ENCODE measurements at regions not wholly inside any gene's neighbourhood (a gene's known extent, or its start where the extent isn't known, plus 50 kb on each side); places are given as distances from the start of the nearest gene placed in this dataset.

DNA sequence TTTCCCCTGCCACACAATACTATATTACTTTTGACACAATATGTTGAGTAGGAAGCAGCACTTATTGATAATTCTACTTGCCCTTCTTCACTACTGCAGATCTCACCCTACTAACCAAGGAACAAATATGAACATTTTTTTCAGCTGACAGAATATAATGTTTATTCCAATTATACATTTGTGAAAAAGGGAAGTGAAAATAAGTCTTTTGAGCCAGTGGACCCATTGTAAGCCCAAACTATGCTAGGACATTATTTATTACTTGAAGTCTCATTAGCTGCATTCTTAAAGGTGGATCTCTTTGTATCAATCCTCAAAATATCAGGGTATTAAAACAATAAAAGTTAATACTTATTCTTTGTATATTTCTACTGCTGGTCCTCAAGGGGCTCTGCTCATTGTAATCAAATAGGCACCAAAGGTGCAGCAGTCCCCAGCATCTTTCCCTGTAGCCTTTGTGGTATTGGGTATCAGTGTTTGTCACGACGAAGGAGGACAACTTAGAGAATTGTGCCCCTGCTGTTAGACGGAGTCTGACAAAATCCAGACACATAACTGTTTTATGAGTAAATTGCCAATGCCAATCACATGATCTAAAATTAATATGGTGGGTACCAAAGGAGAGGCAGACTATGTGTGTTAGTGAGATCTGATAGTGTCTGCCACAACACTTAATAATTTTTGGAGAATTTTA, 453.5 kb upstream of the CDH9 start:
- H3K27ac Mint-ChIP-seq, result no peak overlapping the region
- TF ChIP-seq, protein P1, sequence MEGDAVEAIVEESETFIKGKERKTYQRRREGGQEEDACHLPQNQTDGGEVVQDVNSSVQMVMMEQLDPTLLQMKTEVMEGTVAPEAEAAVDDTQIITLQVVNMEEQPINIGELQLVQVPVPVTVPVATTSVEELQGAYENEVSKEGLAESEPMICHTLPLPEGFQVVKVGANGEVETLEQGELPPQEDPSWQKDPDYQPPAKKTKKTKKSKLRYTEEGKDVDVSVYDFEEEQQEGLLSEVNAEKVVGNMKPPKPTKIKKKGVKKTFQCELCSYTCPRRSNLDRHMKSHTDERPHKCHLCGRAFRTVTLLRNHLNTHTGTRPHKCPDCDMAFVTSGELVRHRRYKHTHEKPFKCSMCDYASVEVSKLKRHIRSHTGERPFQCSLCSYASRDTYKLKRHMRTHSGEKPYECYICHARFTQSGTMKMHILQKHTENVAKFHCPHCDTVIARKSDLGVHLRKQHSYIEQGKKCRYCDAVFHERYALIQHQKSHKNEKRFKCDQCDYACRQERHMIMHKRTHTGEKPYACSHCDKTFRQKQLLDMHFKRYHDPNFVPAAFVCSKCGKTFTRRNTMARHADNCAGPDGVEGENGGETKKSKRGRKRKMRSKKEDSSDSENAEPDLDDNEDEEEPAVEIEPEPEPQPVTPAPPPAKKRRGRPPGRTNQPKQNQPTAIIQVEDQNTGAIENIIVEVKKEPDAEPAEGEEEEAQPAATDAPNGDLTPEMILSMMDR (IDR thresholded peaks at IDR 0.05), result no peak
- intact Hi-C loops (cut with micrococcal nuclease), result no loop called here
- H3K9me3 Mint-ChIP-seq, result peaks cover 11% of the 10 kb centered on the region
- no peaks in the 10 kb centered on the region for H3K4me1 Mint-ChIP-seq (ENCODE audit: low read depth)
- no peak for DNase-seq
- ATAC-seq, result no peak
- POLR2A ChIA-PET, result no interaction called here
- no peaks in the 10 kb centered on the region for H3K36me3 Mint-ChIP-seq (ENCODE audit: low read depth)
- H3K27me3 Mint-ChIP-seq, result no peaks in the 10 kb centered on the region
- no peak overlapping the region for H3K4me3 Mint-ChIP-seq
- CTCF ChIA-PET, result no interaction called here

DNA sequence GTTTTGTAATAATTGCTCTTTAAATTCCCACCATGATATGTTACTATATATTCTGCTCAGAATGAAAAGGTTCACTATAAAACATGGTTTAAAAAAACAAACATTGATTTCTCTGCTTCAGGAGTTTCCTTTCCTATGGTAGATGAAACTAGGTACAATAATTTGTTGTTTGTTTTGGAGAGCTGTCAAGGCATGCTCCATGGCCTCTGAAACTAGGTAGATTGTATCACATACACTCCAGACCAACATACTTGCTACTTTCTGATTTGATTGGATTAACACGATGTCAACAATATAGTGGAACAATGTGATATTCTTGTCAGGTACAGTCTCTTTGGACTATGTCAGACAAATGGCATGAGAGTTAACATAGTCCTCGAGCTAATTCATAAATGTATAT, 452.7 kb upstream of the CDH9 start:
- TF ChIP-seq, protein P1 (IDR thresholded peaks at IDR 0.05), result no peak
- ChIA-PET POLR2A (no interaction called here), CTCF (no interaction called here)
- DNase-seq (no peak), ATAC-seq (no peak)
- intact Hi-C loops (cut with micrococcal nuclease), result no loop called here
- peaks cover 13% of the 10 kb centered on the region for H3K9me3 Mint-ChIP-seq
- no peak overlapping the region for H3K4me3 Mint-ChIP-seq
- H3K4me1 Mint-ChIP-seq (ENCODE audit: low read depth), result no peaks in the 10 kb centered on the region
- no peaks in the 10 kb centered on the region for H3K27me3 Mint-ChIP-seq
- H3K36me3 Mint-ChIP-seq (ENCODE audit: low read depth), result no peaks in the 10 kb centered on the region
- H3K27ac Mint-ChIP-seq, result no peak overlapping the region

DNA sequence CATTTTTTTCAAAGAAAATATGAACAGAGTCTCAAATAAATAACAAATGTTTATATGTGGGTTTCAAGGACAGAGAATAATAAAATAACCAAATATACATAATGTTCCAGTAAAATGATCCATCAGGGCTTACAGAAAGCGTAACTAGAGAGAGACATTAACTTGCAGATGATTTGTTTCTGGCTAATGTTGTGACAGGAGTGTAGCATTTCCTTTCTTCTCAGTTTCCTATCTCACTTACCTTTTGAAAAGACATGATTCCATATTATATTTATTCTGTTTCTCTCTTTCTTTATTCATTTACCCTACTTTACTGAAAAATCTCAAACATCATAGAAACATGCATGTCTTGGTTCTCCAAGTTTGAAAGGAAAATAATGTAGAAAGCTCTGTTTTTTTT, 451.3 kb upstream of the CDH9 start:
- H3K36me3 Mint-ChIP-seq (ENCODE audit: low read depth), result no peaks in the 10 kb centered on the region
- H3K4me3 Mint-ChIP-seq, result no peak overlapping the region
- peaks cover 13% of the 10 kb centered on the region for H3K9me3 Mint-ChIP-seq
- ChIA-PET CTCF (no interaction called here), POLR2A (no interaction called here)
- intact Hi-C loops (cut with micrococcal nuclease), result no loop called here
- H3K27ac Mint-ChIP-seq, result no peak overlapping the region
- DNase-seq (no peak), ATAC-seq (no peak)
- TF ChIP-seq, protein P1 (IDR thresholded peaks at IDR 0.05), result no peak
- H3K27me3 Mint-ChIP-seq, result no peaks in the 10 kb centered on the region
- no peaks in the 10 kb centered on the region for H3K4me1 Mint-ChIP-seq (ENCODE audit: low read depth)

DNA sequence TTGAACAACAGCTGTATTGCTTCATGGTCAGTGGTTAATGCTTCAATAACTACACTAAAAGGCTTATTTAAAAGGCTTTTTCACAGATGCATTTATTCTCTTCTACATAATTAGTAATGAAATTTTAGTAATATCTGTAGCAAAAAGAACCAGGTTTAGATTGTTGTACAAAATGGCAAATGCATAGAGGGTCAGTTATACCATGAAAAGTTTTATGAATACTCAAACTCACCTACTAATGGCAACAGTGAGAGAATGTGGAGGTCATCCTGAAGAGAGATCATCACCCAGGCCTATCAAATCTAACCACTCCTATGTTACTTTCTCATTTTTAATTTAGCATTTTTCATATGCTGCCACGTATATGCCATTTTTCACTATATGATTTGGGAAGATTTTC, 444.3 kb upstream of the CDH9 start:
- Mint-ChIP-seq H3K4me1 (ENCODE audit: low read depth) (no peaks in the 10 kb centered on the region), H3K27me3 (no peaks in the 10 kb centered on the region), H3K4me3 (no peak overlapping the region), H3K9me3 (peaks cover 10% of the 10 kb centered on the region), H3K27ac (no peak overlapping the region), H3K36me3 (ENCODE audit: low read depth) (no peaks in the 10 kb centered on the region)
- no peak for DNase-seq
- TF ChIP-seq, protein P1 (IDR thresholded peaks at IDR 0.05), result no peak
- intact Hi-C loops (cut with micrococcal nuclease), result no loop called here
- CTCF ChIA-PET, result no interaction called here
- POLR2A ChIA-PET, result no interaction called here
- ATAC-seq, result no peak

DNA sequence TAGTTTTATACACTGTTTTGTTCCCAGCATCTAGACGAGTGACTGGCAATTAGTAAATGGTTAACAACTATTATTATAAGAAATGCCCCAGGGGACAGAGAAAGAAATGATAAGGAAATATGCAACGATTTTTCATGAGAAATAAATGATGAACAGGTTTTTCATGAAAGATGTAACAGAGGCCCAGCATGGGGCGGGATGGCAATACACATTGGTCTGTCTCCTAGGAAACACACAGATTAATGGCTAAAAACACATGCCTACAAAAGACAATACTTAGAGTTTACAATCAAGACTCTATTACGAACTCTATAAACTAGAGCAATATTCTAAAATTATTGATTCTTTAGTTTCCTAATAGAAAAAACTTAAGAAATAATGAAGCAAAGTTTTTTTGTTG, 441.5 kb upstream of the CDH9 start:
- Mint-ChIP-seq H3K4me3 (no peak overlapping the region), H3K27me3 (no peaks in the 10 kb centered on the region), H3K4me1 (ENCODE audit: low read depth) (no peaks in the 10 kb centered on the region), H3K9me3 (peaks cover 14% of the 10 kb centered on the region), H3K27ac (no peak overlapping the region), H3K36me3 (ENCODE audit: low read depth) (no peaks in the 10 kb centered on the region)
- DNase-seq (no peak), ATAC-seq (no peak)
- TF ChIP-seq, protein P1 (IDR thresholded peaks at IDR 0.05), result no peak
- POLR2A ChIA-PET, result no interaction called here
- CTCF ChIA-PET, result no interaction called here
- intact Hi-C loops (cut with micrococcal nuclease), result no loop called here
